IgD-negative memory B cell (primary cell): ENCODE measurements at regions not wholly inside any gene's neighbourhood (a gene's known extent, or its start where the extent isn't known, plus 50 kb on each side); places are given as distances from the start of the nearest gene placed in this dataset.
"Not testable (repeated sequence)": the region's sequence is repeated elsewhere in the genome, so short reads cannot be mapped to it uniquely, and the experiment has no call there.

ENCODE experiments used
- H3K27ac Mint-ChIP-seq, 3 donors: one replicate each; pipeline ENCODE4 v1.8.0; 2020 to 2022; ENCODE audit warnings: mild to moderate bottlenecking in 3 of 3, mixed read lengths in 3 of 3, moderate library complexity in 1 of 3
- H3K27me3 Mint-ChIP-seq: one replicate; pipeline ENCODE4 v1.8.0; 2021; ENCODE audit warnings: mixed read lengths
- H3K36me3 Mint-ChIP-seq: one replicate; pipeline ENCODE4 v1.8.0; 2020; ENCODE audit warnings: mild to moderate bottlenecking, mixed read lengths
- H3K4me1 Mint-ChIP-seq, 3 donors: one replicate each; pipeline ENCODE4 v1.8.0; 2020 to 2022; ENCODE audit warnings: mixed read lengths in 3 of 3, mild to moderate bottlenecking in 1 of 3
- H3K4me3 Mint-ChIP-seq, 4 donors: one replicate each; pipeline ENCODE4 v1.8.0; 2020 to 2022; ENCODE audit warnings: mild to moderate bottlenecking in 4 of 4, mixed read lengths in 4 of 4, moderate library complexity in 3 of 4
- H3K9me3 Mint-ChIP-seq, 3 donors: one replicate each; pipeline ENCODE4 v1.8.0; 2020 to 2021; ENCODE audit warnings: mixed read lengths in 3 of 3, mild to moderate bottlenecking in 1 of 3

GRCh38 chr5:82425591-82425990 lies 147.4 kb upstream of the RPS23 start:
- Mint-ChIP-seq H3K4me1 (no peaks in the 10 kb centered on the region), H3K4me3 (no peak overlapping the region)

GRCh38 chr5:82424211-82424610 lies 146.1 kb upstream of the RPS23 start:
- peaks cover 0 to 1% (median 0%) of the 10 kb centered on the region in 3 donors for H3K9me3 Mint-ChIP-seq
- H3K4me1 Mint-ChIP-seq: no peaks in the 10 kb centered on the region
- H3K27me3 Mint-ChIP-seq: no peaks in the 10 kb centered on the region
- H3K36me3 Mint-ChIP-seq: no peaks in the 10 kb centered on the region
- no peak overlapping the region for H3K4me3 Mint-ChIP-seq
- no peak overlapping the region for H3K27ac Mint-ChIP-seq

More at GRCh38 chr5:82425591-82425990, 147.4 kb upstream of the RPS23 start:
- Mint-ChIP-seq H3K27ac (no peak overlapping the region), H3K9me3 (peaks cover 0 to 1% (median 0%) of the 10 kb centered on the region in 3 donors), H3K27me3 (no peaks in the 10 kb centered on the region), H3K36me3 (no peaks in the 10 kb centered on the region)

DNA sequence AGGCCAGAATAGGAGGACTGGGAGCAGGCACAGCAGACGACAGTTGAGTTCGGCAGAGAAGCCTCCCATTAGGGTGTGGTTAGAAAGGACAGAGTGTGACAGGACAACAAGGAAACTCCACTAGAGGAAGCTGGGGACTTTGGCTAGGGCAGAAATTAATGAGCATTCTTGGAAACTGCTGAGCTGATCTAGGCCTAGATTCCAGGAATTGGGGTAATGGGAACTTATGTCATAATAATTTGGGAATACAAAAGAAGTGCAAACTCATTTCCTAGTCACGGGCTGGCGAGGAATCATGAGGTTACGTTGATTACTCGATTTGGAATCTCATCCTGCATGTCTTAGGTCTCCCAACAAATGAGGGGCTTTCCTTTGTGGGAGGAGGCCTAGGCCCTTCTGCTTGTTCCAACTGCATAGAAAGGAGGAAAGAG lies 144.6 kb upstream of the RPS23 start:
- H3K27me3 Mint-ChIP-seq: no peaks in the 10 kb centered on the region
- no peaks in the 10 kb centered on the region for H3K36me3 Mint-ChIP-seq
- H3K4me1 Mint-ChIP-seq: no peaks in the 10 kb centered on the region
- H3K4me3 Mint-ChIP-seq: no peak overlapping the region
- H3K9me3 Mint-ChIP-seq: peaks cover 0 to 1% (median 0%) of the 10 kb centered on the region in 3 donors
- no peak overlapping the region for H3K27ac Mint-ChIP-seq

DNA sequence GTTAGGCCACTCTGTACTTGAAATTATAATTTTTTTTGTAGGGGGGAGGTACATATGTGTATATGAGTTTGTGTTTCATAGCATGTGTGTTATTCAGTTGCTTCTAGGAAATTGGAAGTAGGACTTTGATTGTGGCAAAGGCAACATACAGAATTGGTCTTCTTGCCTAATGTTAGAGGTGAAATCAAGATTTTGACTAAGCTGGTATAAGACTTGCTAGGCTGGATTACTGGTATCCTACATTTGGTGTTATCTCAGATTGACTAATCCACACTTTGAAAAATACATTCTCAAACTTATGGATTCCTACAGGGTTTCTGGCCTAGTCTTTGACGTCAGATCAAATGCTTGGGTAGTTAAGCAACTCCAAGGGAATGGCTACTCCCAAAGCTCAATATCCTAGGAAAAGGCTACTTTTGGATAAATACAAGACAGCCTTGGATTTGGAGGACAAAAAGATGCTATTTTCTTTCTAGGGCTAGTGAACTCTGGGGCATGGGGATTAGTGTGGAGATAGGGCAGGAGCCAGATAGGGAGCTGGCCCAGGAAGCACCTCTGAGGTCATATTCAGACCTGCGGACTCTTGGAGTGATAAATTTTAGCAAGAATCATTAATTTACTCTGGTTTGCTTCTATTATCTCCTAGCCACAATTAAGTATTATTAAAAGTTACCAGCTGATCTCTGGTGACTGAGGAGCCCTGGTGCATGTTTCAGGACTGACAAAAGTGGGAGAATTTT lies 144.0 kb upstream of the RPS23 start:
- Mint-ChIP-seq H3K27me3 (no peaks in the 10 kb centered on the region), H3K27ac (no peak overlapping the region), H3K9me3 (peaks cover 0 to 1% (median 0%) of the 10 kb centered on the region in 3 donors), H3K36me3 (no peaks in the 10 kb centered on the region), H3K4me3 (no peak overlapping the region), H3K4me1 (no peaks in the 10 kb centered on the region)

GRCh38 chr5:82421119-82421518 lies 143.0 kb upstream of the RPS23 start:
- H3K4me3 Mint-ChIP-seq: no peak overlapping the region
- no peaks in the 10 kb centered on the region for H3K27me3 Mint-ChIP-seq
- no peaks in the 10 kb centered on the region for H3K4me1 Mint-ChIP-seq
- no peaks in the 10 kb centered on the region for H3K36me3 Mint-ChIP-seq
- peaks cover 0 to 1% (median 0%) of the 10 kb centered on the region in 3 donors for H3K9me3 Mint-ChIP-seq
- no peak overlapping the region for H3K27ac Mint-ChIP-seq

GRCh38 chr5:82420524-82420923 lies 142.4 kb upstream of the RPS23 start:
- H3K4me1 Mint-ChIP-seq: not testable (repeated sequence)

GRCh38 chr5:82419559-82420332 lies 141.6 kb upstream of the RPS23 start:
- no peaks in the 10 kb centered on the region for H3K4me1 Mint-ChIP-seq

More at GRCh38 chr5:82420524-82420923, 142.4 kb upstream of the RPS23 start:
- H3K27ac Mint-ChIP-seq, H3K9me3 Mint-ChIP-seq, H3K4me3 Mint-ChIP-seq, H3K36me3 Mint-ChIP-seq, H3K27me3 Mint-ChIP-seq: not testable (repeated sequence)

DNA sequence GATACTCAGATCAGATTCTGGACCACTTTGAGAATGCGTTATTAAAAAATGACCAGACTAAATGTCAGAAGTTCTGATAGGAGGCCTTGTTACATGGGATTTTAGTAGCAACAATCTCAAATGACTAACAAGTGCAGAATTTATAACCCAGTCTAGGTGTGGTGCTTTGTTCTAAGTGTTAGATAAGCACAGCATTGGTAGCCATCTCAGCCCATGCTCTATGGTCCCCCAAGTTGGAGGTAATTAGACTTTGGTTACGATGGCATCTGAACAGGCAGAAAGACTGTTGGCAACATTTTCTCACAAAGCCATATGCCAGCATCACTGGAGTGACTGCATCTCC lies 140.4 kb upstream of the RPS23 start:
- Mint-ChIP-seq H3K9me3 (peaks cover 0 to 1% (median 0%) of the 10 kb centered on the region in 3 donors), H3K27me3 (no peaks in the 10 kb centered on the region), H3K4me1 (no peaks in the 10 kb centered on the region), H3K27ac (peak overlapping the region in 1 of 3 donors; percentile 60), H3K36me3 (no peaks in the 10 kb centered on the region), H3K4me3 (no peak overlapping the region)

More at GRCh38 chr5:82419559-82420332, 141.6 kb upstream of the RPS23 start:
- H3K4me3 Mint-ChIP-seq: no peak overlapping the region
- peaks cover 0 to 1% (median 0%) of the 10 kb centered on the region in 3 donors for H3K9me3 Mint-ChIP-seq
- H3K27ac Mint-ChIP-seq: no peak overlapping the region
- H3K36me3 Mint-ChIP-seq: no peaks in the 10 kb centered on the region
- H3K27me3 Mint-ChIP-seq: no peaks in the 10 kb centered on the region

DNA sequence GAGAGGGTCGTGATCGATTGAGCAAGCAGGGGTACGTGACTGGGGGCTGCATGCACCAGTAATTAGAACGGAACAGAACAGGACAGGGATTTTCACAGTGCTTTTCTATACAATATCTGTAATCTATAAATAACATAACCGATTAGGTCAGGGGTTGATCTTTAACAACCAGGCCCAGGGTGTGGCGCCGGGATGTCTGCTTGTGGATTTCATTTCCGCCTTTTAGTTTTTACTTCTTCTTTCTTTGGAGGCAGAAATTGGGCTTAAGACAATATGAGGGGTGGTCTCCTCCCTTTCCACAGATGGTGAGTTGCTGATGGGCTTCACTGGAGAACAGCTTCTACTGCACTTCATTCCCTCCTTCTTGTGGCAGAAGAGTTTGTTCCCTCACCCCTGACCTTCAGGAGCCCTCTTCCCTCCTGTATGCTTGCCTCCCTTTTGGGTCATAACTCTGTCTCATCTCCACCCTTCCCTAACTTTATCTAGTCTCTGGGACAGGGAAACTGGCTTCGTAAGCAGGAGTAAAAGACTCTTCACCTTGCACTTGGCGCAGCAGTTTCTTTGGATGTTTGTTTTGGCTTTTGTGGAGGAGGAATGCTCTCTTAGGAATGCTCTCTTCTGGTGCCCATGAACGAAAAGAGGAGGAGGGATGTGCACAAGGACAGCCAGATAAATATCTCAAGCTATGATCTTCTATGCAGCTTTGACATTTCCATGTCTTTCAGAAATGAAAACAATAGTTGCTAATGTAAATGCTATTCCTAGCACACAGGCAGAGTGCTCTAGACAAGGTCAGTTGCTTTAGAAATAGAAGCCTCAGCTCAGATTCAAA lies 139.8 kb upstream of the RPS23 start:
- Mint-ChIP-seq H3K4me3 (no peak overlapping the region), H3K9me3 (peaks cover 0 to under 1% (median 0%) of the 10 kb centered on the region in 3 donors), H3K27ac (peak overlapping the region in 1 of 3 donors; percentile 6), H3K27me3 (no peaks in the 10 kb centered on the region), H3K4me1 (no peaks in the 10 kb centered on the region), H3K36me3 (no peaks in the 10 kb centered on the region)

DNA sequence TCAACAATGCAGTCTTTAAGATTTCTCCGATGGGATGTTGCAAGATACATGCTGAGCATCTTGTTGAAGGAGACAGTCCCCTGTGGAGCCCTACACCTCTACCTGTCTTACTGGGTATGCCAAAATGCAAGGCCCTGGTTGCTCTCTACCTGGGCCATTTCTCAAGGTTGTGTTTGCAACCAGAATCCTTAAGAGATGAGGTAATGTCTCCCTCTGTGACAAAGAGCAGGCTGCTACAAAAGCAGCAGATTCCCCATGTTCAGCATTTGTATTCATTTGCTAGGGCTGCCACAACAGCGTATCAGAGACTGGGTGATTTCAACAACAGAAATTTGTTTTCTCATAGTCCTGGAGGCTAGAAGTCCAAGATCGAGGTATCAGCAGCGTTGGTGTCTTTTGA lies 138.4 kb upstream of the RPS23 start:
- Mint-ChIP-seq H3K4me1 (no peaks in the 10 kb centered on the region), H3K27ac (no peak overlapping the region), H3K4me3 (no peak overlapping the region), H3K9me3 (peaks cover 0 to 2% (median 2%) of the 10 kb centered on the region in 3 donors), H3K36me3 (no peaks in the 10 kb centered on the region), H3K27me3 (no peaks in the 10 kb centered on the region)

GRCh38 chr5:82414041-82414388 lies 135.9 kb upstream of the RPS23 start:
- Mint-ChIP-seq H3K4me1 (no peaks in the 10 kb centered on the region), H3K36me3 (no peaks in the 10 kb centered on the region), H3K27ac (no peak overlapping the region), H3K9me3 (peaks cover 0 to 2% (median 2%) of the 10 kb centered on the region in 3 donors), H3K4me3 (no peak overlapping the region), H3K27me3 (no peaks in the 10 kb centered on the region)

DNA sequence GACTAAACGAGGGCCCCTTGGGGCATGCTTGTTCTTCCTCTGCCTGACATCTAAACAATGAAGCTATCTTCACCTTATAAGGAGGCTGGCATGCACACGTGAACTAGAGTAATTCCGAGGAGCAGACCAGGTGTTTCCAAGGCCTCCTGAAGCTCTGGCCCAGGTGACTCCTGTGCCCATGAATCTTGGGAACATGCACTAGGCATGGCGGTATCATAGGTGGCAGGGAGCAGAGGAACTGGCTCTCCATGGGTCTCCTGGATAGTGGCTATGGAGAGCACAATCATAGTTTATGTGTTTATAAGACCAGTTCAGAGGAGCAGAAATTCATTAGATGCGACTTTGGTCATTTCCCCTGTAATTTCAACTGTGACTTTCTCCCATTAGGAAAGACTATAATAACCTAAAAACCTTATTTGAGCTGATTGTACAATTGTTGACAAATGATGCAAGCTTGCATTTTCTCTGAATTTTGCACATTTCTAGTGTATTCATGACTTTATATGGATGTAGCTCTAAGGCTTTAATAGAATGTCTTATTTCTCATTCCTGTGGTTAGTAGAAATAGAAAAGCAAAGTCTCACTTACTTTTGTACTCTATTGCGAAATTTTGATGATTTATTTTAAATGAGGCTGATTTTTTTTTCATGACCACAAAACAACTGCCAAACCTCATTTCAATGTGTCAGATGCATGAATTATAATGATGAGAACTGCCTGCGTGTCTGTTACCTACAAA lies 135.3 kb upstream of the RPS23 start:
- peaks cover 0 to 2% (median 2%) of the 10 kb centered on the region in 3 donors for H3K9me3 Mint-ChIP-seq
- no peaks in the 10 kb centered on the region for H3K4me1 Mint-ChIP-seq
- no peaks in the 10 kb centered on the region for H3K36me3 Mint-ChIP-seq
- no peak overlapping the region for H3K27ac Mint-ChIP-seq
- H3K27me3 Mint-ChIP-seq: no peaks in the 10 kb centered on the region
- H3K4me3 Mint-ChIP-seq: no peak overlapping the region

- H3K4me3 Mint-ChIP-seq: no peak overlapping the region
- H3K4me1 Mint-ChIP-seq: no peaks in the 10 kb centered on the region
- H3K27me3 Mint-ChIP-seq: no peaks in the 10 kb centered on the region
- peaks cover 2 to 5% (median 4%) of the 10 kb centered on the region in 3 donors for H3K9me3 Mint-ChIP-seq
- H3K36me3 Mint-ChIP-seq: no peaks in the 10 kb centered on the region
- H3K27ac Mint-ChIP-seq: no peak overlapping the region
Observed at GRCh38 chr5:82408033-82408432, 129.9 kb upstream of the RPS23 start.

GRCh38 chr5:82406205-82406773 lies 128.1 kb upstream of the RPS23 start:
- Mint-ChIP-seq H3K27ac (no peak overlapping the region), H3K9me3 (peaks cover 0 to 4% (median 3%) of the 10 kb centered on the region in 3 donors), H3K36me3 (no peaks in the 10 kb centered on the region), H3K4me1 (no peaks in the 10 kb centered on the region), H3K27me3 (no peaks in the 10 kb centered on the region), H3K4me3 (no peak overlapping the region)
